DMS 273 treated with DMSO at 0.1 percent for 48 hours (cell line): ENCODE measurements at regions not wholly inside any gene's neighbourhood (a gene's known extent, or its start where the extent isn't known, plus 50 kb on each side); places are given as distances from the start of the nearest gene placed in this dataset.
"Not testable (repeated sequence)": the region's sequence is repeated elsewhere in the genome, so short reads cannot be mapped to it uniquely, and the experiment has no call there.

Experiments
- DNase-seq: peaks from one replicate; lab custom pipeline; 2025; lab: John Stamatoyannopoulos, UW

- no peak for DNase-seq
Observed at GRCh38 chr11:81886406-81887075, 847.1 kb downstream of the FAM181B start.

GRCh38 chr11:81874635-81875034 is 859.0 kb downstream of the FAM181B start:
- no peak for DNase-seq

- no peak for DNase-seq
Observed at GRCh38 chr11:81870815-81871214, 862.8 kb downstream of the FAM181B start.

- DNase-seq, result no peak
Observed at GRCh38 chr11:81870066-81870412, 863.6 kb downstream of the FAM181B start.

- DNase-seq, result no peak
Observed at GRCh38 chr11:81869351-81870065, 864.2 kb downstream of the FAM181B start.

GRCh38 chr11:81866896-81867295 is 866.8 kb downstream of the FAM181B start:
- no peak for DNase-seq

- DNase-seq, result no peak
Observed at GRCh38 chr11:81857386-81857785, 876.3 kb downstream of the FAM181B start.

GRCh38 chr11:81853791-81854190 is 879.9 kb downstream of the FAM181B start:
- DNase-seq, result no peak

- no peak for DNase-seq
Observed at GRCh38 chr11:81852896-81853295, 880.8 kb downstream of the FAM181B start.

GRCh38 chr11:81840380-81840779 is 893.3 kb downstream of the FAM181B start:
- DNase-seq, result no peak

- DNase-seq, result no peak
Observed at GRCh38 chr11:81839976-81840375, 893.7 kb downstream of the FAM181B start.

- DNase-seq, result no peak
Observed at GRCh38 chr11:81839016-81839415, 894.6 kb downstream of the FAM181B start.

GRCh38 chr11:81829976-81830375 is 903.7 kb downstream of the FAM181B start:
- DNase-seq, result no peak

- DNase-seq, result no peak
Observed at GRCh38 chr11:81825346-81825745, 908.3 kb downstream of the FAM181B start.

GRCh38 chr11:81819462-81819861 is 914.2 kb downstream of the FAM181B start:
- DNase-seq, result no peak

- no peak for DNase-seq
Observed at GRCh38 chr11:81804858-81805257, 928.8 kb downstream of the FAM181B start.

- no peak for DNase-seq
Observed at GRCh38 chr11:81802591-81802990, 931.1 kb downstream of the FAM181B start.

- no peak for DNase-seq
Observed at GRCh38 chr11:81792416-81792815, 941.2 kb downstream of the FAM181B start.

GRCh38 chr11:81787584-81788049 is 946.0 kb downstream of the FAM181B start:
- no peak for DNase-seq

GRCh38 chr11:81772166-81772565 is 961.5 kb downstream of the FAM181B start:
- no peak for DNase-seq

- not testable (repeated sequence) for DNase-seq
Observed at GRCh38 chr11:81769906-81770305, 963.8 kb downstream of the FAM181B start.

- DNase-seq, result no peak
Observed at GRCh38 chr11:81756864-81757595, 976.6 kb downstream of the FAM181B start.

GRCh38 chr11:81749245-81749644 is 984.4 kb downstream of the FAM181B start:
- no peak for DNase-seq
